Calu3 (cell line): ENCODE measurements at regions not wholly inside any gene's neighbourhood (a gene's known extent, or its start where the extent isn't known, plus 50 kb on each side); places are given as distances from the start of the nearest gene placed in this dataset.

Source experiments
- BruUV-seq: library from RNA; stranded (reverse); fragments of 400-500 nt; replicated peaks from 2 replicates; lab custom pipeline; 2021; lab: Mats Ljungman, UMichigan
- CTCF ChIA-PET: fragments of 300-600 bp; sonication (Branson Sonifier 250); formaldehyde crosslinking; loops from one replicate; lab custom pipeline; 2022; ENCODE audit warnings: antibody characterized with exemption; lab: Charles Lee
- DNase-seq: peaks from one replicate; pipeline ENCODE4 v3.0.0; 2022
- H3K27ac Mint-ChIP-seq: one replicate; pipeline ENCODE4 v1.8.0; 2022; ENCODE audit warnings: mixed read lengths; ENCODE audit not compliant: unreplicated experiment
- H3K27me3 Mint-ChIP-seq: one replicate; pipeline ENCODE4 v1.8.0; 2022; ENCODE audit warnings: mixed read lengths; ENCODE audit not compliant: unreplicated experiment
- H3K36me3 Mint-ChIP-seq: one replicate; pipeline ENCODE4 v1.8.0; 2022; ENCODE audit warnings: mild to moderate bottlenecking, moderate library complexity, mixed read lengths; ENCODE audit not compliant: insufficient read depth, unreplicated experiment
- H3K4me1 Mint-ChIP-seq: one replicate; pipeline ENCODE4 v1.8.0; 2022; ENCODE audit warnings: mild to moderate bottlenecking, low read depth, mixed read lengths; ENCODE audit not compliant: unreplicated experiment
- H3K4me3 Mint-ChIP-seq: one replicate; pipeline ENCODE4 v1.8.0; 2022; ENCODE audit warnings: mild to moderate bottlenecking, low read depth, moderate library complexity, mixed read lengths; ENCODE audit not compliant: unreplicated experiment
- H3K9me3 Mint-ChIP-seq: one replicate; pipeline ENCODE4 v1.8.0; 2022; ENCODE audit warnings: low read depth, mixed read lengths; ENCODE audit not compliant: unreplicated experiment
- CTCF ChIP-seq: fragments of 200-600 bp; IDR thresholded peaks from one replicate; pipeline ENCODE4 v1.8.0; 2022; ENCODE audit warnings: antibody characterized with exemption; ENCODE audit not compliant: unreplicated experiment
- intact Hi-C: fragments of 100-400 bp; cut with micrococcal nuclease; formaldehyde crosslinking; loops from one replicate; pipeline ENCODE4 v1.10.0; 2022; ENCODE audit not compliant: unreplicated experiment

DNA sequence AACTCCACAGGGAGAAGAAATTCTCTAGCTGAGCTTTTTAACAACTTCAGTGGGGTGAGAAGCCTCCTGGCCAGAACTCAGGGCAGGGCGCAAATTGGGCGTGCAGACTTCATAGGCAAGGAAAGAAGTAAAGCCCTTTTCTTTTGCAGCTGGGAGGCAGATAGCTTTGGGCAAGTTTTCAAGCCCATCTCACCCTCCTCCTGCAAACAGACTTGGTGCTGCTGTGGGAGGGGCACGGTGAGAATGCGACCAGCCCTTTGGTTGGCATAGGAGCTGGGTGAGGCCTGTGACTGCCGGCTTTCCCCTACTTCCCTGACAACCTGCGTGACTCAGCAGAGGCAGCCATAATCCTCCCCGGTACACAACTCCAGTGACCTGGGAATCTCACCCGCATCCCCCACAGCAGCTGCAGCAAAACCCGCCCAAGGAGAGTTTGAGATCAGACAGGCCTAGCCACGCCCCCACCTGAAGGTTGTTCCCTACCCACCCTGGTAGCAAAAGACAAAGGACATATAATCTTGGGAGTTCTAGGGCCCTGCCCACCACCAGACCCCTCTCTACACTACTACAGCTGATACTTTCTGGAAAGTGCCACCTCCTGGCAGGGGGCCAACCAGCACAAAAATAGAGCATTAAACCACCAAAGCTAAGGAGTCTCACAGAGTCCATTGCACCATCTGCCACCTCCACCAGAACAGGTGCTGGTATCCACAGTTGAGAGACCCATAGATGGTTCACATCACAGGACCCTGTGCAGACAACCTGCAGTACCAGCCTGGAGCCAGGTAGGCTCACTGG is 195.5 kb upstream of the CCL2 start:
- DNase-seq = no peak
- intact Hi-C loops = no loop called here
- Mint-ChIP-seq H3K27me3 (peaks cover 37% of the 10 kb centered on the region), H3K27ac (no peak overlapping the region), H3K36me3 (no peaks in the 10 kb centered on the region), H3K4me3 (no peak overlapping the region), H3K4me1 (no peaks in the 10 kb centered on the region), H3K9me3 (peaks cover 6% of the 10 kb centered on the region)
- CTCF ChIA-PET = no interaction called here
- TF ChIP-seq CTCF = no peak
- no TSS peak for BruUV-seq

DNA sequence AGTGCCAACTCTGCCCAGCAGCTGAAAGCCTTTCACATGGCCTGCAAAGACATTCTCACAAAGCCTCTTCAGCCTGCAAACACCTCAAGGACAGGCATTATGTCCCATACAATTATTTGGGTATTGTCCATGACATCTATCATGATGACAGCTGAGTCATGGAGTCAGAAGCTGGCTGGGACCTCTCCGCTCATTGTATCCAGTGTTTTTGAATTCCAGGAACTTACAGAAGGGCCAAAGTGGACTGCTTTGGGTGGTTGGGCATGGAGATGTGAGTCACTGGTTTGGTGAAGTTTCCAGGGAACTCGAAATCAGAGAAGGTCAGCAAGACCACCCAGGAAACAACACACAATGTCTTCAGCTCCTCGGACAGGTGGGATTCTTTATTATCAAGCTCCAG is 188.6 kb upstream of the CCL2 start:
- no peak overlapping the region for H3K27ac Mint-ChIP-seq

GRCh38 chr17:34067011-34067410 is 188.1 kb upstream of the CCL2 start:
- peaks cover 20% of the 10 kb centered on the region for H3K27me3 Mint-ChIP-seq
- no peaks in the 10 kb centered on the region for H3K36me3 Mint-ChIP-seq
- peaks cover 9% of the 10 kb centered on the region for H3K9me3 Mint-ChIP-seq
- no peak overlapping the region for H3K27ac Mint-ChIP-seq
- BruUV-seq = no TSS peak
- H3K4me3 Mint-ChIP-seq = no peak overlapping the region
- no peaks in the 10 kb centered on the region for H3K4me1 Mint-ChIP-seq
- no peak for TF ChIP-seq CTCF
- intact Hi-C loops = no loop called here
- CTCF ChIA-PET = no interaction called here
- no peak for DNase-seq

More for the DNA sequence above, 188.6 kb upstream of the CCL2 start:
- Mint-ChIP-seq H3K27me3 (peaks cover 25% of the 10 kb centered on the region), H3K9me3 (peaks cover 9% of the 10 kb centered on the region), H3K4me3 (no peak overlapping the region), H3K4me1 (no peaks in the 10 kb centered on the region), H3K36me3 (no peaks in the 10 kb centered on the region)
- no peak for DNase-seq
- BruUV-seq = no TSS peak
- no peak for TF ChIP-seq CTCF
- CTCF ChIA-PET = no interaction called here
- intact Hi-C loops = no loop called here

DNA sequence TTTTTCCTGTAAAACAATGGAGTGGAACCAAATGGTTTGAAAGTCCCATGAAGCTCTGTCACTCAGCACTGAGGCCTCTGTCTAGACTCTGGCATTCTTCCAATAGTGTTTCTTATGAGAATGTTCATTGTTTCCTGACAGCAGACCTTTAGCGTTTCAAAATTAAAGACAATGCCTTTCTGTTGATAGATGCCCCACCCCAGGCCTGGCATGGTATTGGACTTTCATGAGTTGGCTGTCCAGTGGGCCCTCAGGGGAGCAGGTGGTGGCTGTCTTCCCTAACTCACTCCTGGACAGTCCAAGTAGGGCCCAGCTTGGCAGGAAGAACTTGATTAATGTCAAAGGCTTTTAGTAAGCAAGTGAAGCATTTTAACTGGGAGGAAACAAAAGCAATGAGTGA is 186.5 kb upstream of the CCL2 start:
- no peak overlapping the region for H3K27ac Mint-ChIP-seq
- no peaks in the 10 kb centered on the region for H3K4me1 Mint-ChIP-seq
- H3K4me3 Mint-ChIP-seq = no peak overlapping the region
- no peaks in the 10 kb centered on the region for H3K36me3 Mint-ChIP-seq
- no TSS peak for BruUV-seq
- no peak for TF ChIP-seq CTCF
- peaks cover 8% of the 10 kb centered on the region for H3K27me3 Mint-ChIP-seq
- DNase-seq = no peak
- CTCF ChIA-PET = no interaction called here
- H3K9me3 Mint-ChIP-seq = peaks cover 6% of the 10 kb centered on the region
- intact Hi-C loops = no loop called here
